ENCODE measurements at regions not wholly inside any gene's neighbourhood (a gene's known extent, or its start where the extent isn't known, plus 50 kb on each side); places are given as distances from the start of the nearest gene placed in this dataset.
A peak's percentile ranks its signal among the peaks of the same experiment; 100 is the strongest.

GRCh38 chr18:76720683-76721082 is 101.7 kb upstream of the ZNF236 start:
- TF ChIP-seq CTCF (IDR thresholded peaks at IDR 0.05; ENCODE audit: extremely low read depth, missing control alignments), result no peak
- DNase-seq (ENCODE audit: low spot score), result no peak

GRCh38 chr18:76715012-76715610 is 107.2 kb upstream of the ZNF236 start:
- no peak for TF ChIP-seq CTCF (IDR thresholded peaks at IDR 0.05; ENCODE audit: extremely low read depth, missing control alignments)
- no peak for DNase-seq (ENCODE audit: low spot score)

GRCh38 chr18:76713432-76713831 is 108.9 kb upstream of the ZNF236 start:
- DNase-seq (ENCODE audit: low spot score), result no peak
- no peak for TF ChIP-seq CTCF (IDR thresholded peaks at IDR 0.05; ENCODE audit: extremely low read depth, missing control alignments)

- TF ChIP-seq CTCF (IDR thresholded peaks at IDR 0.05; ENCODE audit: extremely low read depth, missing control alignments), result no peak
- no peak for DNase-seq (ENCODE audit: low spot score)
Measured at GRCh38 chr18:76712511-76713140, 109.7 kb upstream of the ZNF236 start.

- TF ChIP-seq CTCF (IDR thresholded peaks at IDR 0.05; ENCODE audit: extremely low read depth, missing control alignments), result no peak
Measured at GRCh38 chr18:76710646-76711520, 111.5 kb upstream of the ZNF236 start.

GRCh38 chr18:76709659-76710645 is 112.4 kb upstream of the ZNF236 start:
- peak; percentile 80 for DNase-seq (ENCODE audit: low spot score)

More at GRCh38 chr18:76710646-76711520, 111.5 kb upstream of the ZNF236 start:
- DNase-seq (ENCODE audit: low spot score), result no peak

More at GRCh38 chr18:76709659-76710645, 112.4 kb upstream of the ZNF236 start:
- peak; percentile 87 for TF ChIP-seq CTCF (IDR thresholded peaks at IDR 0.05; ENCODE audit: extremely low read depth, missing control alignments)
